ENCODE measurements at regions not wholly inside any gene's neighbourhood (a gene's known extent, or its start where the extent isn't known, plus 50 kb on each side); places are given as distances from the start of the nearest gene placed in this dataset.

DNA sequence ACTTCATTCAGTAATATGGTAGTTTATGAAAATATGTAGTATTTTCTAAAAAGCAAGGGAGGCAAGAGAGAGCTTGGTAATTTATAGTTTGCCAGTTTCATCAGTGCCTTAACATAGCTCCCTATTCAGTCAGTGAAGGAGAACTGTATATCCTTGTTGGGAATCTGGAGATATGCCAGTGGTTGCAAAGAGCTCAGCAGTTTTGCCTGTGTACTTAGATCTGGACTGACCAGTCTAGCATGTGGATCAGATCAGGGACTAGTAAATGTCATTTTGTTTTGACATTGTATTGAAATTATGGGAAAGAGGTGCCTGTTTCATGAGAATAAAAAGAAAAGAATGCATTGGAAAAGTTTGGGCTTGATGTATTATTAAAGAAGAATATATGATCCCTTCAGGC, 88.6 kb downstream of the ZIC3 start (continued):
- TF ChIP-seq TFCP2L1 (CRISPR knock-in tag; IDR thresholded peaks at IDR 0.05) (no peak), NPAS2 (CRISPR knock-in tag; IDR thresholded peaks at IDR 0.05; ENCODE audit: borderline replicate concordance) (no peak)

DNA sequence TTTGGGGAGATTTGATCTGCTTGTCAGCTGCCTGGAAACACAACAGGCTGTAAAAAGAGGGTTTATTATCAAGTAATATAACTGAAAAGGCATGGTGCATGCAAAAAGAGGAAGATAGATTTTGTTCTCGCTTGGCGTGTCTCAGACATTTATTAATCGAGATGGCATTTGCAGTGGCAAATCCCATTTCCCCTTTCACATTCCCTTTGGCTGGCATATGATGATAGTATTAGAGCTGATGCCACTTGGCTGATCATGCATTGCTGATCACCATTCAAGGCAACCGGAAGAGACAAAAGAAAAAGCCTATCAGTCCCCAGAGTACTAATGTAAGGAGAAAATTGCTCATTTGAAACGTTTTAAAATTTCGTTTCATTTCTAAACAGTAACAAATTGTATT, 101.8 kb downstream of the ZIC3 start:
- WGBS (ENCODE audit: missing lambda C conversion rate) = 12% methylated on average over 6 of the region's 6 CpGs

GRCh38 chrX:137684591-137684990, 118.7 kb downstream of the ZIC3 start:
- Histone ChIP-seq H3K4me3 (no peak overlapping the region), H3K4me2 (no peak overlapping the region), H3K27ac (no peak overlapping the region), H3K4me1 (no peaks in the 10 kb centered on the region), H3K9me3 (no peaks in the 10 kb centered on the region)
- CTCF ChIA-PET = no interaction called here
- ATAC-seq (no peak), DNase-seq (ENCODE audit: low read depth in 1 of 2, low spot score in 1 of 2) (no peak), FAIRE-seq (no peak)
- 0% methylated on average over 2 of the region's 2 CpGs for WGBS (ENCODE audit: missing lambda C conversion rate)
- POLR2A ChIA-PET = no interaction called here
- TF ChIP-seq, protein P1, sequence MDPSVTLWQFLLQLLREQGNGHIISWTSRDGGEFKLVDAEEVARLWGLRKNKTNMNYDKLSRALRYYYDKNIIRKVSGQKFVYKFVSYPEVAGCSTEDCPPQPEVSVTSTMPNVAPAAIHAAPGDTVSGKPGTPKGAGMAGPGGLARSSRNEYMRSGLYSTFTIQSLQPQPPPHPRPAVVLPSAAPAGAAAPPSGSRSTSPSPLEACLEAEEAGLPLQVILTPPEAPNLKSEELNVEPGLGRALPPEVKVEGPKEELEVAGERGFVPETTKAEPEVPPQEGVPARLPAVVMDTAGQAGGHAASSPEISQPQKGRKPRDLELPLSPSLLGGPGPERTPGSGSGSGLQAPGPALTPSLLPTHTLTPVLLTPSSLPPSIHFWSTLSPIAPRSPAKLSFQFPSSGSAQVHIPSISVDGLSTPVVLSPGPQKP (IDR thresholded peaks at IDR 0.05; ENCODE audit: low read depth, low read length) = no peak
- no peak for TF ChIP-seq POLR2AphosphoS2 (conservative IDR thresholded peaks at IDR 0.05; ENCODE audit: low read length)
- no peak for TF ChIP-seq CBX8 (IDR thresholded peaks at IDR 0.05)
- no peak for TF ChIP-seq MAZ (IDR thresholded peaks at IDR 0.05; ENCODE audit: borderline replicate concordance, low read depth, low read length)
- no peak for TF ChIP-seq ESRRA (IDR thresholded peaks at IDR 0.05; ENCODE audit: borderline replicate concordance, low read length)
- no peak for TF ChIP-seq FOXS1 (CRISPR knock-in tag; IDR thresholded peaks at IDR 0.05)
- TF ChIP-seq, protein P2, sequence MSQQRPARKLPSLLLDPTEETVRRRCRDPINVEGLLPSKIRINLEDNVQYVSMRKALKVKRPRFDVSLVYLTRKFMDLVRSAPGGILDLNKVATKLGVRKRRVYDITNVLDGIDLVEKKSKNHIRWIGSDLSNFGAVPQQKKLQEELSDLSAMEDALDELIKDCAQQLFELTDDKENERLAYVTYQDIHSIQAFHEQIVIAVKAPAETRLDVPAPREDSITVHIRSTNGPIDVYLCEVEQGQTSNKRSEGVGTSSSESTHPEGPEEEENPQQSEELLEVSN (IDR thresholded peaks at IDR 0.05; ENCODE audit: borderline replicate concordance, low read depth) = no peak
- TF ChIP-seq, protein P3, sequence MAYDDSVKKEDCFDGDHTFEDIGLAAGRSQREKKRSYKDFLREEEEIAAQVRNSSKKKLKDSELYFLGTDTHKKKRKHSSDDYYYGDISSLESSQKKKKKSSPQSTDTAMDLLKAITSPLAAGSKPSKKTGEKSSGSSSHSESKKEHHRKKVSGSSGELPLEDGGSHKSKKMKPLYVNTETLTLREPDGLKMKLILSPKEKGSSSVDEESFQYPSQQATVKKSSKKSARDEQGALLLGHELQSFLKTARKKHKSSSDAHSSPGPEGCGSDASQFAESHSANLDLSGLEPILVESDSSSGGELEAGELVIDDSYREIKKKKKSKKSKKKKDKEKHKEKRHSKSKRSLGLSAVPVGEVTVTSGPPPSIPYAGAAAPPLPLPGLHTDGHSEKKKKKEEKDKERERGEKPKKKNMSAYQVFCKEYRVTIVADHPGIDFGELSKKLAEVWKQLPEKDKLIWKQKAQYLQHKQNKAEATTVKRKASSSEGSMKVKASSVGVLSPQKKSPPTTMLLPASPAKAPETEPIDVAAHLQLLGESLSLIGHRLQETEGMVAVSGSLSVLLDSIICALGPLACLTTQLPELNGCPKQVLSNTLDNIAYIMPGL (CRISPR knock-in tag; IDR thresholded peaks at IDR 0.05; ENCODE audit: borderline replicate concordance) = no peak
- TF ChIP-seq HEYL (CRISPR knock-in tag; IDR thresholded peaks at IDR 0.05) = no peak
- no peak for TF ChIP-seq HOXB5 (CRISPR knock-in tag; IDR thresholded peaks at IDR 0.05)
- TF ChIP-seq CEBPB (IDR thresholded peaks at IDR 0.05) = no peak
- TF ChIP-seq, protein P4, sequence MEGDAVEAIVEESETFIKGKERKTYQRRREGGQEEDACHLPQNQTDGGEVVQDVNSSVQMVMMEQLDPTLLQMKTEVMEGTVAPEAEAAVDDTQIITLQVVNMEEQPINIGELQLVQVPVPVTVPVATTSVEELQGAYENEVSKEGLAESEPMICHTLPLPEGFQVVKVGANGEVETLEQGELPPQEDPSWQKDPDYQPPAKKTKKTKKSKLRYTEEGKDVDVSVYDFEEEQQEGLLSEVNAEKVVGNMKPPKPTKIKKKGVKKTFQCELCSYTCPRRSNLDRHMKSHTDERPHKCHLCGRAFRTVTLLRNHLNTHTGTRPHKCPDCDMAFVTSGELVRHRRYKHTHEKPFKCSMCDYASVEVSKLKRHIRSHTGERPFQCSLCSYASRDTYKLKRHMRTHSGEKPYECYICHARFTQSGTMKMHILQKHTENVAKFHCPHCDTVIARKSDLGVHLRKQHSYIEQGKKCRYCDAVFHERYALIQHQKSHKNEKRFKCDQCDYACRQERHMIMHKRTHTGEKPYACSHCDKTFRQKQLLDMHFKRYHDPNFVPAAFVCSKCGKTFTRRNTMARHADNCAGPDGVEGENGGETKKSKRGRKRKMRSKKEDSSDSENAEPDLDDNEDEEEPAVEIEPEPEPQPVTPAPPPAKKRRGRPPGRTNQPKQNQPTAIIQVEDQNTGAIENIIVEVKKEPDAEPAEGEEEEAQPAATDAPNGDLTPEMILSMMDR (IDR thresholded peaks at IDR 0.05) = no peak
- TF ChIP-seq BCL3 (IDR thresholded peaks at IDR 0.05) = no peak
- TF ChIP-seq NFE2L2 (conservative IDR thresholded peaks at IDR 0.05; ENCODE audit: low read length) = no peak
- no peak for TF ChIP-seq HOXA7 (CRISPR knock-in tag; IDR thresholded peaks at IDR 0.05)
- no peak for TF ChIP-seq ZSCAN20 (CRISPR knock-in tag; IDR thresholded peaks at IDR 0.05)
- no peak for TF ChIP-seq EHMT2 (IDR thresholded peaks at IDR 0.05; ENCODE audit: low read depth)
- TF ChIP-seq TP53 (CRISPR knock-in tag; IDR thresholded peaks at IDR 0.05) = no peak

More for the DNA sequence above, 101.8 kb downstream of the ZIC3 start:
- ATAC-seq = no peak
- no peak for FAIRE-seq
- Histone ChIP-seq H3K27ac (no peak overlapping the region), H3K4me3 (no peak overlapping the region), H3K9me3 (no peaks in the 10 kb centered on the region), H3K4me1 (no peaks in the 10 kb centered on the region), H3K4me2 (no peak overlapping the region)
- no peak for DNase-seq (ENCODE audit: low read depth in 1 of 2, low spot score in 1 of 2)
- TF ChIP-seq, protein P4 (IDR thresholded peaks at IDR 0.05) = no peak
- no peak for TF ChIP-seq HES2 (IDR thresholded peaks at IDR 0.05)
- no peak for TF ChIP-seq SREBF2 (IDR thresholded peaks at IDR 0.05)
- TF ChIP-seq NR3C1 (IDR thresholded peaks at IDR 0.05) = no peak
- no peak for TF ChIP-seq RCOR1 (IDR thresholded peaks at IDR 0.05; ENCODE audit: low read depth, low read length)
- no peak for TF ChIP-seq CHD2 (IDR thresholded peaks at IDR 0.05; ENCODE audit: low read length, partially characterized antibody)
- no peak for TF ChIP-seq PHF8 (IDR thresholded peaks at IDR 0.05; ENCODE audit: borderline replicate concordance, low read depth)
- no peak for TF ChIP-seq HOXB13 (CRISPR knock-in tag; IDR thresholded peaks at IDR 0.05; ENCODE audit: low read depth)
- no peak for TF ChIP-seq POLR2A (IDR thresholded peaks at IDR 0.05; ENCODE audit: low read length)
- no peak for TF ChIP-seq NPAS2 (CRISPR knock-in tag; IDR thresholded peaks at IDR 0.05; ENCODE audit: borderline replicate concordance)
- no peak for TF ChIP-seq SMC3 (IDR thresholded peaks at IDR 0.05)
- no peak for TF ChIP-seq CHD4 (IDR thresholded peaks at IDR 0.05; ENCODE audit: borderline replicate concordance)
- CTCF ChIA-PET = no interaction called here
- POLR2A ChIA-PET = no interaction called here

Measured in A549 (cell line).